ENCODE measurements at regions not wholly inside any gene's neighbourhood (a gene's known extent, or its start where the extent isn't known, plus 50 kb on each side); places are given as distances from the start of the nearest gene placed in this dataset.

DNA sequence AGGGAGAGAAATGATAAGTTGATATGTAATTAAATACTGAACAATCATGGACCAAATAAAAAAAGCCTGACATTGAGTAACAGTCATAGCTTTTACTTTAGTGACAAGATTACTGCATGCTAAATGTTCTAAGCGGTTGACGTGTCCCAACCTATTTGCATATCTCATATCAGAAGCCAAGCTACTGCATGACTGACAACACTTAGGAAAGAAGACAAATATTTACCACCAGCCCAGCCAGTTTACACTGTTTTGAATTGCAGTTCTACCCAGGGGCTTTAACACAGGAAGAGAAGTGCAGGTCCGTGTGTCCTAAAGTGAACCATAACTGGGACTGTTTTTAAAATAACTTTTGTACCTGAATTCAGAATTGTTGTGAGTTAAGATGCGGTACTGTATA is 219.9 kb downstream of the PRDM9 start:
- TF ChIP-seq, protein P1, sequence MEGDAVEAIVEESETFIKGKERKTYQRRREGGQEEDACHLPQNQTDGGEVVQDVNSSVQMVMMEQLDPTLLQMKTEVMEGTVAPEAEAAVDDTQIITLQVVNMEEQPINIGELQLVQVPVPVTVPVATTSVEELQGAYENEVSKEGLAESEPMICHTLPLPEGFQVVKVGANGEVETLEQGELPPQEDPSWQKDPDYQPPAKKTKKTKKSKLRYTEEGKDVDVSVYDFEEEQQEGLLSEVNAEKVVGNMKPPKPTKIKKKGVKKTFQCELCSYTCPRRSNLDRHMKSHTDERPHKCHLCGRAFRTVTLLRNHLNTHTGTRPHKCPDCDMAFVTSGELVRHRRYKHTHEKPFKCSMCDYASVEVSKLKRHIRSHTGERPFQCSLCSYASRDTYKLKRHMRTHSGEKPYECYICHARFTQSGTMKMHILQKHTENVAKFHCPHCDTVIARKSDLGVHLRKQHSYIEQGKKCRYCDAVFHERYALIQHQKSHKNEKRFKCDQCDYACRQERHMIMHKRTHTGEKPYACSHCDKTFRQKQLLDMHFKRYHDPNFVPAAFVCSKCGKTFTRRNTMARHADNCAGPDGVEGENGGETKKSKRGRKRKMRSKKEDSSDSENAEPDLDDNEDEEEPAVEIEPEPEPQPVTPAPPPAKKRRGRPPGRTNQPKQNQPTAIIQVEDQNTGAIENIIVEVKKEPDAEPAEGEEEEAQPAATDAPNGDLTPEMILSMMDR (IDR thresholded peaks at IDR 0.05), result no peak
- no peak for TF ChIP-seq POLR2A (IDR thresholded peaks at IDR 0.05)

Measured in heart left ventricle (tissue), 13 donors.